Smooth muscle cell (in vitro differentiated cells): ENCODE measurements at regions not wholly inside any gene's neighbourhood (a gene's known extent, or its start where the extent isn't known, plus 50 kb on each side); places are given as distances from the start of the nearest gene placed in this dataset.
"Not testable (repeated sequence)": the region's sequence is repeated elsewhere in the genome, so short reads cannot be mapped to it uniquely, and the experiment has no call there.

Experiments used
- DNase-seq: peaks from one replicate; lab custom pipeline; 2025; ENCODE audit not compliant: unreplicated experiment; lab: John Stamatoyannopoulos, UW
- H2AFZ ChIP-seq: fragments of 200-600 bp; sonication (generic); 2 replicates; pipeline ENCODE4 v1.6.0; 2016; ENCODE audit warnings: antibody characterized with exemption, low read depth, mild to moderate bottlenecking
- H3F3A ChIP-seq: fragments of 200-600 bp; sonication (generic); 2 replicates; pipeline ENCODE4 v1.6.0; 2017; ENCODE audit warnings: antibody characterized with exemption, low read depth
- H3K27ac ChIP-seq: fragments of 200-600 bp; sonication (generic); 2 replicates; pipeline ENCODE4 v1.5.1; 2016; ENCODE audit warnings: low read depth, mild to moderate bottlenecking
- H3K27me3 ChIP-seq: fragments of 200-600 bp; sonication (generic); 2 replicates; pipeline ENCODE4 v1.6.1; 2016; ENCODE audit warnings: low read depth, mild to moderate bottlenecking
- H3K36me3 ChIP-seq: fragments of 200-600 bp; sonication (generic); 2 replicates; pipeline ENCODE4 v1.5.1; 2016; ENCODE audit warnings: low read depth
- H3K4me1 ChIP-seq: fragments of 200-600 bp; sonication (generic); 2 replicates; pipeline ENCODE4 v1.5.1; 2016; ENCODE audit warnings: low read depth
- H3K4me2 ChIP-seq: fragments of 200-600 bp; sonication (generic); 2 replicates; pipeline ENCODE4 v1.6.0; 2016; ENCODE audit warnings: mild to moderate bottlenecking
- H3K4me3 ChIP-seq: fragments of 200-600 bp; sonication (generic); 2 replicates; pipeline ENCODE4 v1.5.1; 2016; ENCODE audit warnings: mild to moderate bottlenecking
- H3K79me2 ChIP-seq: fragments of 200-600 bp; sonication (generic); 2 replicates; pipeline ENCODE4 v1.6.0; 2016; ENCODE audit warnings: low read depth, mild to moderate bottlenecking
- H3K9ac ChIP-seq: fragments of 200-600 bp; sonication (generic); 2 replicates; pipeline ENCODE4 v1.6.0; 2016; ENCODE audit warnings: low read depth
- H3K9me3 ChIP-seq: fragments of 200-600 bp; sonication (generic); replicated peaks from 2 replicates; pipeline ENCODE4 v1.5.1; 2016; ENCODE audit warnings: low read depth
- H4K20me1 ChIP-seq: fragments of 200-600 bp; sonication (generic); 2 replicates; pipeline ENCODE4 v1.6.0; 2016; ENCODE audit warnings: low read depth
- CTCF ChIP-seq: fragments of 200-600 bp; sonication (generic); IDR thresholded peaks from 2 replicates; pipeline ENCODE4 v1.5.1; 2017; ENCODE audit warnings: borderline replicate concordance, mild to moderate bottlenecking, antibody characterized with exemption; ENCODE audit not compliant: insufficient read depth, poor library complexity, severe bottlenecking
- WGBS: methylation state at CpG from one replicate; pipeline ENCODE4 v1.1.7; 2016; ENCODE audit warnings: low lambda C conversion rate; 5-methylcytosine and 5-hydroxymethylcytosine counted together

- not testable (repeated sequence) for H3K4me3 ChIP-seq, H3K4me1 ChIP-seq, H4K20me1 ChIP-seq, DNase-seq, H3K9ac ChIP-seq, H3F3A ChIP-seq, H3K79me2 ChIP-seq, H3K36me3 ChIP-seq, H2AFZ ChIP-seq, H3K9me3 ChIP-seq, H3K27me3 ChIP-seq, H3K4me2 ChIP-seq
- WGBS, result 42% methylated on average over 10 of the region's 10 CpGs
- peak; percentile 79 for TF ChIP-seq CTCF
- peak overlapping the region; percentile 31 for H3K27ac ChIP-seq
Observed at GRCh38 chr9:90226839-90227338, 415.7 kb downstream of the DIRAS2 start.

GRCh38 chr9:90233081-90233480 lies 409.5 kb downstream of the DIRAS2 start:
- not testable (repeated sequence) for DNase-seq

GRCh38 chr9:90240541-90240940 lies 402.1 kb downstream of the DIRAS2 start:
- Histone ChIP-seq H3F3A (no peaks in the 10 kb centered on the region), H3K4me1 (no peaks in the 10 kb centered on the region), H3K9me3 (no peaks in the 10 kb centered on the region), H3K36me3 (no peaks in the 10 kb centered on the region), H3K4me3 (no peak overlapping the region), H3K79me2 (no peaks in the 10 kb centered on the region), H3K27ac (no peak overlapping the region), H4K20me1 (no peaks in the 10 kb centered on the region), H3K9ac (no peak overlapping the region), H3K4me2 (no peak overlapping the region), H2AFZ (no peak overlapping the region), H3K27me3 (no peaks in the 10 kb centered on the region)
- DNase-seq, result no peak
- 89% methylated on average over 7 of the region's 7 CpGs for WGBS
- no peak for TF ChIP-seq CTCF

More at GRCh38 chr9:90233081-90233480, 409.5 kb downstream of the DIRAS2 start:
- H2AFZ ChIP-seq, H3F3A ChIP-seq, H3K27me3 ChIP-seq, H3K4me3 ChIP-seq, H3K9me3 ChIP-seq, H3K27ac ChIP-seq, H3K36me3 ChIP-seq, H3K4me2 ChIP-seq, H3K4me1 ChIP-seq, H3K9ac ChIP-seq, H4K20me1 ChIP-seq, H3K79me2 ChIP-seq: not testable (repeated sequence)
- 89% methylated on average over 4 of the region's 4 CpGs for WGBS

GRCh38 chr9:90245661-90246060 lies 397.0 kb downstream of the DIRAS2 start:
- Histone ChIP-seq H3K27me3 (no peaks in the 10 kb centered on the region), H2AFZ (no peak overlapping the region), H3K79me2 (no peaks in the 10 kb centered on the region), H3F3A (no peaks in the 10 kb centered on the region), H3K4me3 (no peak overlapping the region), H3K27ac (no peak overlapping the region), H3K4me2 (no peak overlapping the region), H3K4me1 (no peaks in the 10 kb centered on the region), H3K9me3 (no peaks in the 10 kb centered on the region), H4K20me1 (no peaks in the 10 kb centered on the region), H3K36me3 (no peaks in the 10 kb centered on the region), H3K9ac (no peak overlapping the region)
- 65% methylated on average over 3 of the region's 3 CpGs for WGBS
- no peak for TF ChIP-seq CTCF
- no peak for DNase-seq
